Endothelial cell of umbilical vein (primary cell): ENCODE measurements at regions not wholly inside any gene's neighbourhood (a gene's known extent, or its start where the extent isn't known, plus 50 kb on each side); places are given as distances from the start of the nearest gene placed in this dataset.

Source experiments
- BruUV-seq: library from RNA; stranded (reverse); fragments of 400-500 nt; replicated peaks from 2 replicates; lab custom pipeline; 2021; lab: Mats Ljungman, UMichigan
- CTCF ChIA-PET: fragments of 300-600, 350-600 bp; sonication (Branson Sonifier 250); formaldehyde crosslinking; loops from one replicate; lab custom pipeline; 2021; ENCODE audit warnings: antibody characterized with exemption, inconsistent platforms; lab: Charles Lee
- POLR2A ChIA-PET: fragments of 300-600, 350-600 bp; sonication (Branson Sonifier 250); formaldehyde crosslinking; loops from one replicate; lab custom pipeline; 2021; ENCODE audit warnings: antibody characterized with exemption, inconsistent platforms; lab: Charles Lee
- DNase-seq: peaks from one replicate; pipeline ENCODE4 v3.0.0-alpha.2; 2011; ENCODE audit warnings: low read depth, low spot score
- FAIRE-seq: peaks from 2 replicates; lab custom pipeline; 2011; peaks lifted over from hg19 to GRCh38; lab: Jason Lieb, UNC
- H2AFZ ChIP-seq: 2 replicates; pipeline ENCODE4 v1.6.0; 2012; ENCODE audit warnings: low read depth, low read length, control low read depth, inconsistent platforms
- H3K27ac ChIP-seq: 2 replicates; pipeline ENCODE4 v1.5.1; 2011; ENCODE audit warnings: low read depth, mild to moderate bottlenecking, control low read depth, low read length, moderate library complexity; ENCODE audit not compliant: insufficient read depth
- H3K27me3 ChIP-seq, 2 experiments: 2 replicates each; pipeline versions ENCODE4 v1.6.0 to v1.6.1; 2011; ENCODE audit warnings: low read length in 2 of 2, mixed read lengths in 1 of 2; ENCODE audit not compliant: control insufficient read depth in 2 of 2, insufficient read depth in 2 of 2
- H3K36me3 ChIP-seq, 2 experiments: 2 replicates in 1 of 2; 3 replicates in 1 of 2; pipeline ENCODE4 v1.5.1; 2011; ENCODE audit warnings: low read length in 2 of 2, mild to moderate bottlenecking in 1 of 2, moderate library complexity in 1 of 2; ENCODE audit not compliant: control insufficient read depth in 2 of 2, insufficient read depth in 2 of 2; ENCODE audit errors: extremely low read depth in 1 of 2
- H3K4me1 ChIP-seq: 3 replicates; pipeline ENCODE4 v1.5.1; 2011; ENCODE audit warnings: mild to moderate bottlenecking, low read length; ENCODE audit not compliant: control insufficient read depth, insufficient read depth; ENCODE audit errors: extremely low read depth
- H3K4me2 ChIP-seq: 2 replicates; pipeline ENCODE4 v1.6.1; 2011; ENCODE audit warnings: low read length, control low read depth, mixed read lengths; ENCODE audit not compliant: insufficient read depth
- H3K4me3 ChIP-seq, 3 experiments: fragments of 200-600 bp in 1 of 3; sonication (generic), shearing (Covaris generic) in 1 of 3; replicated peaks in 1 of 3; 2 replicates each; pipeline ENCODE4 v1.5.1; 2011 to 2016; ENCODE audit warnings: control low read depth in 3 of 3, low read length in 3 of 3, mild to moderate bottlenecking in 2 of 3, inconsistent platforms in 1 of 3, low read depth in 1 of 3, moderate library complexity in 1 of 3; ENCODE audit not compliant: insufficient read depth in 1 of 3
- H3K79me2 ChIP-seq: 2 replicates; pipeline ENCODE4 v1.6.0; 2012; ENCODE audit warnings: low read length, inconsistent platforms; ENCODE audit not compliant: control insufficient read depth, insufficient read depth
- H3K9ac ChIP-seq: replicated peaks from 2 replicates; pipeline ENCODE3; 2011; ENCODE audit warnings: low read length, control low read depth; ENCODE audit not compliant: insufficient read depth; ENCODE audit errors: extremely low read depth
- H3K9me1 ChIP-seq: replicated peaks from 3 replicates; pipeline ENCODE4 v1.6.0; 2011; ENCODE audit warnings: mild to moderate bottlenecking, low read length; ENCODE audit not compliant: control insufficient read depth, insufficient read depth; ENCODE audit errors: extremely low read depth
- H3K9me3 ChIP-seq: replicated peaks from 2 replicates; pipeline ENCODE4 v1.5.1; 2012; ENCODE audit warnings: low read length, inconsistent platforms; ENCODE audit not compliant: control insufficient read depth, insufficient read depth
- H4K20me1 ChIP-seq: replicated peaks from 2 replicates; pipeline ENCODE3; 2011; ENCODE audit warnings: mild to moderate bottlenecking, low read length; ENCODE audit not compliant: control insufficient read depth, insufficient read depth; ENCODE audit errors: extremely low read depth
- EZH2 ChIP-seq: IDR thresholded peaks from 2 replicates; pipeline ENCODE4 v1.6.1; 2012; ENCODE audit warnings: borderline replicate concordance, low read depth, mild to moderate bottlenecking, moderate library complexity, low read length, inconsistent platforms; ENCODE audit not compliant: severe bottlenecking
- GATA2 ChIP-seq: IDR thresholded peaks from 2 replicates; pipeline ENCODE4 v1.7.0; 2011; ENCODE audit warnings: low read depth, mild to moderate bottlenecking, moderate library complexity, mixed read lengths, low read length; ENCODE audit not compliant: insufficient read length, insufficient read depth
- JUN ChIP-seq: IDR thresholded peaks from 2 replicates; pipeline ENCODE4 v1.6.1; 2011; ENCODE audit warnings: borderline replicate concordance, low read depth; ENCODE audit not compliant: insufficient read length, insufficient read depth
- dilution Hi-C: fragments of 300-500 bp; cut with MboI; formaldehyde crosslinking; loops from one replicate; pipeline ENCODE4 v1.15.0; 2019; ENCODE audit warnings: low sequenced_read_pairs; ENCODE audit not compliant: extremely low pct_ligation_motif_present
- intact Hi-C: fragments of 100-400 bp; cut with micrococcal nuclease; formaldehyde crosslinking; loops from one replicate; pipeline ENCODE4 v1.10.0; 2022
- TF ChIP-seq, protein P1 (sequence below): IDR thresholded peaks from 2 replicates; pipeline ENCODE4 v1.6.1; 2011; ENCODE audit not compliant: insufficient read depth, insufficient read length
- TF ChIP-seq, protein P2 (sequence below), 2 donors: IDR thresholded peaks; 1 replicate in 1 of 2; 2 replicates in 1 of 2; pipeline ENCODE4 v1.5.1; 2011; ENCODE audit warnings: low read length in 2 of 2, mild to moderate bottlenecking in 2 of 2, moderate library complexity in 2 of 2, control low read depth in 1 of 2, inconsistent platforms in 1 of 2, low read depth in 1 of 2; ENCODE audit not compliant: insufficient read depth in 1 of 2; ENCODE audit errors: extremely low read depth in 1 of 2

DNA sequence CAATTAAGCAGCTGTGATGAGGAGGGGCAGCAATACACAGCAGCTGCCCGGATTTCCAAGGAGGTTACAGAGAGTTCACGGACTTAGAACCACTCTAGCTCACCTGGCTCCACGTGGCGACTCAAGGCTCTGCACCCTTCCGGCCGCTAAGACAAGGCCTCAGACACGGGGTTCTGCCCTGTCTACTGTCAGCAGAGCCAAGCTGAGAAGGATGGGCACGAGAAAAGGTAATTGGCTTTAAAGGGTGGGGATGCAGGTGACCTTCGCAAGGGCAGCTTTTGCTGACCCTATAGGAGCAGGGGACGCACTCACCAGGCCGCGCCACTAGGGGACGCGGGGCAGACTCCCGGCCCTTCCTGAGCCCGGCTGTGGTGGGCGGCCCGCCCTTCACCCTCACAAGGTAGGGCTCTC is 152.4 kb downstream of the KIF20B start:
- no peaks in the 10 kb centered on the region for H3K9me1 ChIP-seq
- no peaks in the 10 kb centered on the region for H3K9me3 ChIP-seq
- no peak overlapping the region for H3K4me3 ChIP-seq
- FAIRE-seq: no peak
- no peak overlapping the region for H3K27ac ChIP-seq
- H4K20me1 ChIP-seq: no peaks in the 10 kb centered on the region
- intact Hi-C loops: no loop called here
- no peaks in the 10 kb centered on the region for H3K79me2 ChIP-seq
- peaks cover 0 to 2% of the 10 kb centered on the region in 2 experiments for H3K27me3 ChIP-seq
- H3K36me3 ChIP-seq: no peaks in the 10 kb centered on the region
- H3K4me1 ChIP-seq: no peaks in the 10 kb centered on the region
- no peak overlapping the region for H3K9ac ChIP-seq
- no peak for TF ChIP-seq EZH2
- TF ChIP-seq, protein P1, sequence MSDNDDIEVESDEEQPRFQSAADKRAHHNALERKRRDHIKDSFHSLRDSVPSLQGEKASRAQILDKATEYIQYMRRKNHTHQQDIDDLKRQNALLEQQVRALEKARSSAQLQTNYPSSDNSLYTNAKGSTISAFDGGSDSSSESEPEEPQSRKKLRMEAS: no peak
- no peak for TF ChIP-seq GATA2
- TF ChIP-seq, protein P2, sequence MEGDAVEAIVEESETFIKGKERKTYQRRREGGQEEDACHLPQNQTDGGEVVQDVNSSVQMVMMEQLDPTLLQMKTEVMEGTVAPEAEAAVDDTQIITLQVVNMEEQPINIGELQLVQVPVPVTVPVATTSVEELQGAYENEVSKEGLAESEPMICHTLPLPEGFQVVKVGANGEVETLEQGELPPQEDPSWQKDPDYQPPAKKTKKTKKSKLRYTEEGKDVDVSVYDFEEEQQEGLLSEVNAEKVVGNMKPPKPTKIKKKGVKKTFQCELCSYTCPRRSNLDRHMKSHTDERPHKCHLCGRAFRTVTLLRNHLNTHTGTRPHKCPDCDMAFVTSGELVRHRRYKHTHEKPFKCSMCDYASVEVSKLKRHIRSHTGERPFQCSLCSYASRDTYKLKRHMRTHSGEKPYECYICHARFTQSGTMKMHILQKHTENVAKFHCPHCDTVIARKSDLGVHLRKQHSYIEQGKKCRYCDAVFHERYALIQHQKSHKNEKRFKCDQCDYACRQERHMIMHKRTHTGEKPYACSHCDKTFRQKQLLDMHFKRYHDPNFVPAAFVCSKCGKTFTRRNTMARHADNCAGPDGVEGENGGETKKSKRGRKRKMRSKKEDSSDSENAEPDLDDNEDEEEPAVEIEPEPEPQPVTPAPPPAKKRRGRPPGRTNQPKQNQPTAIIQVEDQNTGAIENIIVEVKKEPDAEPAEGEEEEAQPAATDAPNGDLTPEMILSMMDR (IDR thresholded peaks at IDR 0.05; ENCODE audit: extremely low read depth in 1 of 2, insufficient read depth in 1 of 2, low read depth in 1 of 2, low read length in 2 of 2): peak; percentile 7 to 29
- no peak for TF ChIP-seq JUN
- CTCF ChIA-PET: interaction anchor here (0.8 to 0.9 kb wide), 2 partner anchors 113 to 166 kb away, joined by 3 read pairs; no protein-coding TSS in a partner anchor
- no peak overlapping the region for H3K4me2 ChIP-seq
- dilution Hi-C loops: no loop called here
- POLR2A ChIA-PET: no interaction called here
- BruUV-seq: no TSS peak
- DNase-seq: no peak
- H2AFZ ChIP-seq: no peak overlapping the region
